ENCODE measurements at regions not wholly inside any gene's neighbourhood (a gene's known extent, or its start where the extent isn't known, plus 50 kb on each side); places are given as distances from the start of the nearest gene placed in this dataset.

- Histone ChIP-seq H3K27ac (no peak overlapping the region), H3K9me3 (no peaks in the 10 kb centered on the region), H3K36me3 (no peaks in the 10 kb centered on the region), H3K4me1 (no peaks in the 10 kb centered on the region), H3K4me3 (no peak overlapping the region), H3K27me3 (no peaks in the 10 kb centered on the region)
- DNase-seq, result no peak
- TF ChIP-seq CTCF (IDR thresholded peaks at IDR 0.05), result no peak
- no peak for TF ChIP-seq POLR2A (IDR thresholded peaks at IDR 0.05)
- intact Hi-C loops (cut with DNase I), result no loop called here
- 83 to 89% methylated on average over 3 of the region's 3 CpGs for WGBS, 2 donors
These were observed 113.3 kb downstream of the TTC8 start for GRCh38 chr14:88937706-88938105.

GRCh38 chr14:88940671-88941070 is 116.2 kb downstream of the TTC8 start:
- H3K9me3 ChIP-seq, result no peaks in the 10 kb centered on the region
- DNase-seq, result no peak
- H3K4me1 ChIP-seq, result no peaks in the 10 kb centered on the region
- H3K36me3 ChIP-seq, result no peaks in the 10 kb centered on the region
- TF ChIP-seq CTCF (IDR thresholded peaks at IDR 0.05) (no peak), POLR2A (IDR thresholded peaks at IDR 0.05) (no peak)
- 33 to 36% methylated on average over 3 of the region's 3 CpGs for WGBS, 2 donors
- intact Hi-C loops (cut with DNase I), result no loop called here
- H3K27me3 ChIP-seq, result peaks cover 0 to 15% (median 0%) of the 10 kb centered on the region in 4 donors
- no peak overlapping the region for H3K4me3 ChIP-seq
- no peak overlapping the region for H3K27ac ChIP-seq

- H3K9me3 ChIP-seq, result no peaks in the 10 kb centered on the region
- peaks cover 0 to 16% (median 0%) of the 10 kb centered on the region in 4 donors for H3K27me3 ChIP-seq
- H3K27ac ChIP-seq, result no peak overlapping the region
- DNase-seq, result no peak
- intact Hi-C loops (cut with DNase I), result no loop called here
- no peaks in the 10 kb centered on the region for H3K36me3 ChIP-seq
- no peak overlapping the region for H3K4me3 ChIP-seq
- H3K4me1 ChIP-seq, result no peaks in the 10 kb centered on the region
- TF ChIP-seq CTCF (IDR thresholded peaks at IDR 0.05), result no peak
- no peak for TF ChIP-seq POLR2A (IDR thresholded peaks at IDR 0.05)
These were observed 117.0 kb downstream of the TTC8 start for GRCh38 chr14:88941414-88941813.

- TF ChIP-seq CTCF (IDR thresholded peaks at IDR 0.05) (no peak), POLR2A (IDR thresholded peaks at IDR 0.05) (no peak)
- Histone ChIP-seq H3K36me3 (no peaks in the 10 kb centered on the region), H3K27ac (no peak overlapping the region), H3K9me3 (peaks cover 0 to 11% (median 0%) of the 10 kb centered on the region in 3 donors), H3K4me3 (no peak overlapping the region), H3K27me3 (peaks cover 0 to 16% (median 0%) of the 10 kb centered on the region in 4 donors), H3K4me1 (no peaks in the 10 kb centered on the region)
- intact Hi-C loops (cut with DNase I), result no loop called here
- DNase-seq, result no peak
- WGBS, 2 donors, result 59 to 87% methylated on average over 6 to 7 of the region's 7 CpGs
These were observed 123.5 kb downstream of the TTC8 start for GRCh38 chr14:88947646-88948598.

GRCh38 chr14:88950069-88950468 is 125.6 kb downstream of the TTC8 start:
- 38 to 41% methylated on average over 2 of the region's 2 CpGs for WGBS, 2 donors

More at GRCh38 chr14:88950069-88950468, 125.6 kb downstream of the TTC8 start:
- H3K4me3 ChIP-seq, result no peak overlapping the region
- no peak for DNase-seq
- intact Hi-C loops (cut with DNase I), result no loop called here
- no peaks in the 10 kb centered on the region for H3K36me3 ChIP-seq
- peaks cover 0 to 11% (median 0%) of the 10 kb centered on the region in 3 donors for H3K9me3 ChIP-seq
- peaks cover 0 to 5% (median 0%) of the 10 kb centered on the region in 4 donors for H3K27me3 ChIP-seq
- H3K27ac ChIP-seq, result no peak overlapping the region
- TF ChIP-seq CTCF (IDR thresholded peaks at IDR 0.05) (no peak), POLR2A (IDR thresholded peaks at IDR 0.05) (no peak)
- H3K4me1 ChIP-seq, result no peaks in the 10 kb centered on the region

Measured in esophagus squamous epithelium (tissue), 5 donors.